GM18519 (cell line): ENCODE measurements at regions not wholly inside any gene's neighbourhood (a gene's known extent, or its start where the extent isn't known, plus 50 kb on each side); places are given as distances from the start of the nearest gene placed in this dataset.
A peak's percentile ranks its signal among the peaks of the same experiment; 100 is the strongest.

Experiments
- ATAC-seq: cut with Tn5 transposase; IDR thresholded peaks from one replicate; pipeline ENCODE4 v1.9.1; 2021; ENCODE audit warnings: mild to moderate bottlenecking, moderate library complexity; ENCODE audit not compliant: unreplicated experiment, low FRiP score

DNA sequence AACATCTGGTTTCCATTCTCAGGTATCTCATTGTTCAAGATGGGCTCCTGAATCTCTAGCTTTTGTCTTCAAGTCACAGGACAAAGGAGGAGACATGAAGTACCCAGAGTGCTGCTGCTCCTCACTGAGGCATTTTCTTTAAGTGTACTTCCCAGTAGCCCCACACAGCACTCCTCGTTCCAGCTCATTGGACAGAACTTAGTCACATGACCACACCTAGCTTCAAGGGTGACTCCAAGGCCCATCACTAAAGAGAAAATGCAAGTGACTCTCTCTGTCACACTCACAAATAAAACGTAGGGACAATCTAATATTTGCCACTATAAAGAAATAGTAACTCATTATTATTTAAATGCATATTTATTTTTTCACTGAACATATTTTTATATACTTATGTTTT lies 58.3 kb upstream of the NEUROD6 start:
- no peak for ATAC-seq

GRCh38 chr7:31407178-31407676 lies 66.7 kb upstream of the NEUROD6 start:
- ATAC-seq: no peak

- no peak for ATAC-seq
These were observed 67.7 kb upstream of the NEUROD6 start for GRCh38 chr7:31408140-31408729.

- no peak for ATAC-seq
These were observed 69.7 kb upstream of the NEUROD6 start for GRCh38 chr7:31410265-31410664.

- no peak for ATAC-seq
These were observed 70.9 kb upstream of the NEUROD6 start for GRCh38 chr7:31411416-31411815.

- ATAC-seq: no peak
These were observed 73.2 kb upstream of the NEUROD6 start for GRCh38 chr7:31413766-31414165.

- no peak for ATAC-seq
These were observed 75.9 kb upstream of the NEUROD6 start for GRCh38 chr7:31416381-31416870.

DNA sequence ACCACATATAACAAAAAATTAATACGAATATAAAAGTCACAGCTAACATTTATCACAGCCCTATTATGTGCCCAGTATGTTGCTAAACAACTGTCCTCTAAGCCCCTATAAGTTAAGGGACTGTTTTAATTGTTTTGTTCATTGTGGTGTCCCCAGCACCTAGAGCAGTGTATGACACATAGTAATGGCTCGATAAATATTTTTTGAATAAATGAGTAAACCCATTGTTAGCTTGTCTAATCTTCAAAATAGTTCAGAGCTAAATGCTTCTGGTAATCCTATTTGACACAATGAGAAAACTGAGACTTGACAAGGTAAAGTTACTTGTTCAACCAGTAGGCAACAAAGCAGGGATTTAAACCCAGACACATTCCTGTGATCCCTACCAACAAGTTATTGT lies 78.4 kb upstream of the NEUROD6 start:
- ATAC-seq: no peak

- no peak for ATAC-seq
These were observed 79.1 kb upstream of the NEUROD6 start for GRCh38 chr7:31419505-31420055.

DNA sequence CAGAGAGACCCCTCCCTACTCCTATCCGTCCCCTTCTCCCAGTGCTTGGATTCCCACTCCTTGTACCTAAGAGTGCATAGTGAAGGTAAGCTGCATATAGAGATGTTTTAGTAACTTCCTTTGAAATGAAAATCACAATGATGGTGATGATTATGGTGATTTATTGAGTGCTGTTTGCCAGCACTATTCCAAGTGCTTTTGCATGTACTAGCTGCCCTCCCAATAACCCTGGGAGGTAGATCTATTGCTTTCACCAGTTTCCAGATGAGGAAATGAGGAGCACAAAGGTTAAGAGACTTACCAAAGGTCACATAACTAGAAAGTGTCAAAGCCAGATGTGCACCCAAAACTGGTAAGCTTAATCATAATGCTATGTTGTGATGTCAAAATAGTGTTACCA lies 80.4 kb upstream of the NEUROD6 start:
- ATAC-seq: no peak

- no peak for ATAC-seq
These were observed 81.1 kb upstream of the NEUROD6 start for GRCh38 chr7:31421607-31422006.

DNA sequence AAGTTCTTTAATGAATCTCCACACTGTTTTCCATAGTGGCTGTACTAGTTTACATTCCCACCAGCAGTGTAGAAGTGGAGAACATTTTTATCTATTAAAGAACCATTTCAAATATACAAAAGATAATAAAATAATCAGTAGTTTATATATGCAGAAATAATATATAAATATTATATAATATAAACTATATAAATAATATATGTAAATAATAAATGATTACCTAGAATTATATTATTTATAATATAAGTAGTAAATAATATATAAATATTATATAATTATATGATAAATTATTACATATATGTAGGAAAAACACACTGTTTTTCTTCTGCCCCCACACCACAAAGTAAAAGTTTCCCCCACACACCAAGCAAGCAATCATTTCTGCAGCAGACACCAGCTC lies 83.5 kb upstream of the NEUROD6 start:
- no peak for ATAC-seq

- no peak for ATAC-seq
These were observed 81.7 kb upstream of the ITPRID1 start for GRCh38 chr7:31432176-31432575.

- ATAC-seq: no peak
These were observed 81.0 kb upstream of the ITPRID1 start for GRCh38 chr7:31432836-31433340.

- no peak for ATAC-seq
These were observed 76.5 kb upstream of the ITPRID1 start for GRCh38 chr7:31437250-31437865.

DNA sequence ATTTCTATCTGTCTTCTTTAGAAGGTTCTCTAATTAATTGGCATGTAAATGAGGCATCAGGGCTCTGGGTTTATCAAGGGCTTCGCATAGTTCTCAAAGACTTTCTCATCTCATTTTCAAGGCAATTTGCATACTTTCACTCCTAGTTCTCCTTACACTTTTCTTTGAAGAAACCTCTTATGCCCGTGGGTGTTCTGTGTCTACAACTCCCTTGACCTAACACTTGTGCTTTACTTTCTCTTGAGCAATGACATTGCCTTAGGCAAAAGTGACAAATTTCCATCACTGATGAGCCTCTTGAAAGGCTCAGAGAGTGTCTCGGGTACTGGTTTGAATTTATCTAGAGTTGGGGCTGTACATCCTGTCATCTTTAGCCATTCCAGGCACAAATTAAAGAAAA lies 74.7 kb upstream of the ITPRID1 start:
- ATAC-seq: no peak

- ATAC-seq: no peak
These were observed 73.4 kb upstream of the ITPRID1 start for GRCh38 chr7:31440511-31440910.

DNA sequence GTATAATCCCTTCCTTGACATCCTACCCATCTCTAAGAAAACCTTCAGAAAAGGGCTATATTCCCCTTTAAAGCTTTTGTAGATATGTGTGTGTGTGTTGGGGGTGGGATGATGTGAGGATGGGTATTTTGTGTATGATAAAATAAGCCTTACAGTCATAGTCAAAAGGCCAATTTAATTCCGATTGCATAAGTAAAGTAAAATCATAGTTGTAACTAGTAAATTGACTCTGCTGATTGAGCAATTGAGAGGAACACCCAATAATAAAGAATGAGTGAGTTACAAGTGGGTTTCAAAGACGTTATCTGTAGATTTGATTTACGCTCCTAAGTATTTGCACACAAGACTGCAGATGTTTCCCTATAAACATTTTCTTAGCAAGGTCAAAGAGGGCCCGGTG lies 71.3 kb upstream of the ITPRID1 start:
- no peak for ATAC-seq

DNA sequence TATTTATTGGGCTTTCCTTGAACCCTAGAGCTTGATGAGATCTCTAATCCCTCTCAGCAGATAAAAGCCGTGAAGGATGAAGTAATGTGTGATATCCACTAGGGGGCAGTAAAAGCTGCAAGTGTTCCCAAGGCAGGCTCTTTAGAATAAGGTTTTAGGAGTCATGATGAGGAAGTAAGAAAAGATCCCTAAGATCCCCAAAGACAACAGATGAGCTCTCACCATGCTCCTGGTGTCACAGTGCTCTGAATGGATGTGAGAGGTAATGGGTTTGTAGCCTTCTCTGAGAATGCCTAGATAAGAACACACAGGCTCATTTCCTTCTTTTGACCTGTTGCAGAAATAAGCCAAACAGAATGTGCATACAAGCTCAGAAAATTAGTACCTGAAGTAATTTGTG lies 70.4 kb upstream of the ITPRID1 start:
- ATAC-seq: peak; percentile 72

GRCh38 chr7:31444196-31444595 lies 69.7 kb upstream of the ITPRID1 start:
- no peak for ATAC-seq

GRCh38 chr7:31445686-31446355 lies 68.1 kb upstream of the ITPRID1 start:
- ATAC-seq: no peak
